GM21423 (cell line): ENCODE measurements at regions not wholly inside any gene's neighbourhood (a gene's known extent, or its start where the extent isn't known, plus 50 kb on each side); places are given as distances from the start of the nearest gene placed in this dataset.
"Not testable (repeated sequence)": the region's sequence is repeated elsewhere in the genome, so short reads cannot be mapped to it uniquely, and the experiment has no call there.

ENCODE experiments used
- ATAC-seq: cut with Tn5 transposase; IDR thresholded peaks from one replicate; pipeline ENCODE4 v1.9.1; 2021; ENCODE audit warnings: mild to moderate bottlenecking, moderate library complexity; ENCODE audit not compliant: unreplicated experiment

- ATAC-seq, result not testable (repeated sequence)
These were observed 65.7 kb upstream of the DCD start for GRCh38 chr12:54713876-54714275.

DNA sequence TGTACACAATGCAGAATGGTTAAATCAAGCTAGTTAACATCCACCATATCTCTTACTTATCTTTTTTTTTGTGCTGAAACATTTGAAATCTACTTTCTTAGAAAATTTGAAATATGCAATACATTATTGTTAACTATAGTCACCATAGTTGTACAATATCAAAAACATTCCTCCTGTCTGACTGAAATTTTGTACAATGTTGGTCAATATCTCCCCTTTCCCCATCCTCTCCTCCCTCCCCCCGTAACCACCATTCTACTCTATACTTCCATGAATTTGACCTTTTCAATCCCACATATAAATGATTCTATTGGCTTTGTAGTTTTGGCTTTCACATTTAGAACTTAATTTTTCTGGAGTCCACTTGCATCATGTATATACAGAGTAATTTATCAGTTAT lies 63.5 kb upstream of the DCD start:
- ATAC-seq, result no peak

DNA sequence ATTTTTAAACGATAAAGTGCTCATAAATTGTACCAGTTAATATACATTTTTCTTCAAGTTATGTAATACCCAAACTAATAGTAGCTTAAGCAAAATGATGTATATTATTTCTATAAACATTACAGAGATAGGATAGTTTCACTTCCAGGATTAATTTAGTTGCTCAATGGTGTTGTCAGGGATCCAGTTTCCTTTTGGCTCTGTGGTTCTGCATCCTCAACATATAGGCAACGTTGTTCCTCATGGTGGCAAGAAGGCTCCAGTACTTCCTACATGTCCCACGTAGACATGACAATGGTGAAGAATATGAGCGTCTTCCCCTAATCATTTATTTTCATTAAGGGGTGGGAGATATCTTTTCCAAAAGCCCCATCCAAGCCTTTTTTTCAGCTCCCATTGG lies 60.7 kb upstream of the DCD start:
- no peak for ATAC-seq

- ATAC-seq, result no peak
These were observed 56.0 kb upstream of the DCD start for GRCh38 chr12:54704202-54704601.

- no peak for ATAC-seq
These were observed 53.9 kb upstream of the DCD start for GRCh38 chr12:54701940-54702592.

- no peak for ATAC-seq
These were observed 52.7 kb upstream of the DCD start for GRCh38 chr12:54700849-54701248.

- no peak for ATAC-seq
These were observed 52.1 kb upstream of the DCD start for GRCh38 chr12:54700301-54700700.
